Ascending aorta (tissue), 2 donors: ENCODE measurements at regions not wholly inside any gene's neighbourhood (a gene's known extent, or its start where the extent isn't known, plus 50 kb on each side); places are given as distances from the start of the nearest gene placed in this dataset.

Experiments
- DNase-seq, 2 donors: peaks; one replicate each; pipeline ENCODE4 v3.0.0-alpha.2; 2019; ENCODE audit warnings: low spot score in 2 of 2
- H3K27ac ChIP-seq, 2 donors: fragments of 200-600 bp; sonication (generic); one replicate each; pipeline ENCODE4 v1.5.1; 2016 to 2017; ENCODE audit warnings: mild to moderate bottlenecking in 1 of 2
- H3K27me3 ChIP-seq: fragments of 200-600 bp; sonication (generic); one replicate; pipeline ENCODE4 v1.5.1; 2017
- H3K36me3 ChIP-seq, 2 donors: fragments of 200-600 bp; sonication (generic); one replicate each; pipeline ENCODE4 v1.5.1; 2016
- H3K4me1 ChIP-seq, 2 donors: fragments of 200-600 bp; sonication (generic); one replicate each; pipeline ENCODE4 v1.5.1; 2016 to 2017; ENCODE audit warnings: mild to moderate bottlenecking in 1 of 2
- H3K4me3 ChIP-seq, 2 donors: fragments of 200-600 bp; sonication (generic); one replicate each; pipeline ENCODE4 v1.5.1; 2016 to 2017; ENCODE audit warnings: mild to moderate bottlenecking in 1 of 2
- H3K9me3 ChIP-seq, 2 donors: fragments of 200-600 bp; sonication (generic); one replicate each; pipeline ENCODE4 v1.5.1; 2016
- intact Hi-C: fragments of 100-400 bp; cut with DNase I; formaldehyde crosslinking; loops from one replicate; pipeline ENCODE4 v1.15.1; 2023
- TF ChIP-seq, protein P1 (sequence below), 3 experiments: fragments of 200-600 bp in 2 of 3; fragments of 450-650 bp in 1 of 3; sonication (generic) in 2 of 3; IDR thresholded peaks; one replicate each; pipeline ENCODE4 v1.5.1; 2016 to 2019; ENCODE audit warnings: antibody characterized with exemption in 3 of 3, mild to moderate bottlenecking in 1 of 3, moderate library complexity in 1 of 3

DNA sequence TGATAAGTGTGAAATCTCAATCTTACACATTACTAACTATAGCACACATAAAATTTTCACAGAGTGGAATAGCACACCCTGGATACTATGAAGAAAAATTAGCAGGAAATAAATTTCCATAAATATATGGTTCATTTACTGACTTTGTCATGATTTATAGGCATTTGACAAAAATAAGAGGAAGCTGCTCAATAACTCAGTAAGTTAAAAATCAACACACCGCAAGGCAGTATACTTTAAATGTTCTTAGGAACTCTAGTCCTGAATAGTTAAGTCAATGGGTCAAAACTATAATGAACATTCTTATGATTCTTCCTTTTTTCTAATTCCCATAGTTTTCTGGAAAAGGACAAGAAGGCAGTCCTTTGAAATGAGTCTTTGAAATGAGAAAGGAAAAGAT is 1557.8 kb upstream of the RAG2 start:
- intact Hi-C loops = no loop called here
- no peak for DNase-seq
- TF ChIP-seq, protein P1, sequence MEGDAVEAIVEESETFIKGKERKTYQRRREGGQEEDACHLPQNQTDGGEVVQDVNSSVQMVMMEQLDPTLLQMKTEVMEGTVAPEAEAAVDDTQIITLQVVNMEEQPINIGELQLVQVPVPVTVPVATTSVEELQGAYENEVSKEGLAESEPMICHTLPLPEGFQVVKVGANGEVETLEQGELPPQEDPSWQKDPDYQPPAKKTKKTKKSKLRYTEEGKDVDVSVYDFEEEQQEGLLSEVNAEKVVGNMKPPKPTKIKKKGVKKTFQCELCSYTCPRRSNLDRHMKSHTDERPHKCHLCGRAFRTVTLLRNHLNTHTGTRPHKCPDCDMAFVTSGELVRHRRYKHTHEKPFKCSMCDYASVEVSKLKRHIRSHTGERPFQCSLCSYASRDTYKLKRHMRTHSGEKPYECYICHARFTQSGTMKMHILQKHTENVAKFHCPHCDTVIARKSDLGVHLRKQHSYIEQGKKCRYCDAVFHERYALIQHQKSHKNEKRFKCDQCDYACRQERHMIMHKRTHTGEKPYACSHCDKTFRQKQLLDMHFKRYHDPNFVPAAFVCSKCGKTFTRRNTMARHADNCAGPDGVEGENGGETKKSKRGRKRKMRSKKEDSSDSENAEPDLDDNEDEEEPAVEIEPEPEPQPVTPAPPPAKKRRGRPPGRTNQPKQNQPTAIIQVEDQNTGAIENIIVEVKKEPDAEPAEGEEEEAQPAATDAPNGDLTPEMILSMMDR (IDR thresholded peaks at IDR 0.05) = no peak
- H3K27me3 ChIP-seq = no peaks in the 10 kb centered on the region
- no peaks in the 10 kb centered on the region for H3K4me1 ChIP-seq
- H3K36me3 ChIP-seq = no peaks in the 10 kb centered on the region
- H3K27ac ChIP-seq = no peak overlapping the region
- H3K9me3 ChIP-seq = no peaks in the 10 kb centered on the region
- no peak overlapping the region for H3K4me3 ChIP-seq

DNA sequence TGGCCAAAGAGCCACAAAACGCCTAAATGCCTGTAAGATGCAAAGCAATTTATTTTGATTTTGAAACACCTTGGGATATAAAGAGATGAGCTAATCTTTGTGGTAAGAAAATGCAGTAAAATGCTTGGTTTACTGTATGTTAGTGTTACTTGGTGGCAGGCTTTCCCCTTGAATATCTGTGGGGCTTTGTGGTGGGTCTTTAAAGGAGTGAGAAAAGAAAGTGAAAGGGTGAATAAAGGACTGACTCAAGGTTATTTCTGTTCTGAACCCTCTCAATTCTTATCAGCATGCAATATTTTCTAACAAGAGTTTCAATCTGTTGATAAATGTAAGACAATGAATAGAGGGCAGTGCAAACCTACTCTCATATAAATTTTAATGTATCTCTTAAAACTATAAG is 1555.9 kb upstream of the RAG2 start:
- TF ChIP-seq, protein P1 (IDR thresholded peaks at IDR 0.05) = no peak
- DNase-seq = no peak
- no peaks in the 10 kb centered on the region for H3K9me3 ChIP-seq
- H3K4me3 ChIP-seq = no peak overlapping the region
- no peaks in the 10 kb centered on the region for H3K27me3 ChIP-seq
- H3K27ac ChIP-seq = no peak overlapping the region
- no peaks in the 10 kb centered on the region for H3K4me1 ChIP-seq
- intact Hi-C loops = no loop called here
- no peaks in the 10 kb centered on the region for H3K36me3 ChIP-seq

DNA sequence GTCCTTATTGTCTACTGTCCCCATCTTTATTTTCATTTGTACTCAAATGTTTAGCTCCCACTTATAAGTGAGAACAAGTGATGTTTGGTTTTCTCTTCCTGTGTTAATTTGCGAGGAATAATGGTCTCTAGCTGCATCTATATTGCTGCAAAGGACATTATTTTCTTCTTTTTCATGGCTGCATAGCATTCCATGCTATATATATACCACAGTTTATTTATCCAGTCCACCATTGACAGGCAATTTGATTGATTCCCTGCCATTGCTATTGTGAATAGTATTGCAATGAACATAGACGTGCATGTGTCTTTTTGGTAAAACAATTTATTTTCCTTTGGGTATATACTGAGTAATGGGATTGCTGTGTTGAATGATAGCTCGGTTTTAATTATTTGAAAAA is 1545.8 kb upstream of the RAG2 start:
- Histone ChIP-seq H3K4me3 (no peak overlapping the region), H3K9me3 (peaks cover 0 to 5% of the 10 kb centered on the region in 2 donors), H3K27me3 (no peaks in the 10 kb centered on the region), H3K4me1 (no peaks in the 10 kb centered on the region), H3K27ac (no peak overlapping the region), H3K36me3 (no peaks in the 10 kb centered on the region)
- intact Hi-C loops = no loop called here
- TF ChIP-seq, protein P1 (IDR thresholded peaks at IDR 0.05) = no peak
- DNase-seq = no peak

DNA sequence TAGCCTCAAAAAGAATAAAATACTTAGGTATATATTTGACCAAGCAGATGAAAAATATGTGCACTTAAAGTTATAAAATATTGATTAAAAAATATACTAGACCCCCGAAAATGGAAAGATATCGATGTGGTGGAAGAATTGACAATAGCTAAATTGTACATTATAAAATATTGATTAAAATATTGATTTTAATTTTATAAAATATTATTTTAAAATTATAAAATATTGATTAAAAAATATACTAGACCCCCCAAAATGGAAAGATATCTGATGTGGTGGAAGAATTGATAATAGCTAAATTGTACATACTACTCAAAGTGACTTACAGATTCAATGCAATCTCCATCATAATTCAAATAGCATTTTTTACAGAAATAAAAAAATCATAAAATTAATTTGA is 1540.9 kb upstream of the RAG2 start:
- H3K4me3 ChIP-seq = no peak overlapping the region
- H3K27ac ChIP-seq = no peak overlapping the region
- H3K27me3 ChIP-seq = no peaks in the 10 kb centered on the region
- no peaks in the 10 kb centered on the region for H3K36me3 ChIP-seq
- intact Hi-C loops = no loop called here
- TF ChIP-seq, protein P1 (IDR thresholded peaks at IDR 0.05) = no peak
- DNase-seq = no peak
- no peaks in the 10 kb centered on the region for H3K9me3 ChIP-seq
- no peaks in the 10 kb centered on the region for H3K4me1 ChIP-seq

DNA sequence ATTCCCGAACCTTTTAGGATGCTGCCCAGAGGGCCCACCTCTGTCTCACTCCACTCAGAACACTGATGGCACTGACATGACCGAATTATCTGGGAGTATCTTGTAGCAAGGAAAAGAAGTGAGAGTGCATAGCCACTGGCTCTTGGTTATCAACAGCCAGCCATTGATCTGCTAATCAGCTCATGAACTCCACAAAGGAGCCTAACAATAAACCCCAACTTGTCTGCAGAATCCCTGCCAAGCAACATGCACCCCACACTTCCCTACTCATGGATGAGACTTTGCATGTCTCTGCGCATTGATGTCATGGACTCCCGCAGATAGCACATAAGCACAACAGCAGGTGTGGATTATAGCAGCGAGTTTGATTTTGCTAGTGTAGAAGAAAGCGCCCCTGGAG is 1538.9 kb upstream of the RAG2 start:
- intact Hi-C loops = no loop called here

DNA sequence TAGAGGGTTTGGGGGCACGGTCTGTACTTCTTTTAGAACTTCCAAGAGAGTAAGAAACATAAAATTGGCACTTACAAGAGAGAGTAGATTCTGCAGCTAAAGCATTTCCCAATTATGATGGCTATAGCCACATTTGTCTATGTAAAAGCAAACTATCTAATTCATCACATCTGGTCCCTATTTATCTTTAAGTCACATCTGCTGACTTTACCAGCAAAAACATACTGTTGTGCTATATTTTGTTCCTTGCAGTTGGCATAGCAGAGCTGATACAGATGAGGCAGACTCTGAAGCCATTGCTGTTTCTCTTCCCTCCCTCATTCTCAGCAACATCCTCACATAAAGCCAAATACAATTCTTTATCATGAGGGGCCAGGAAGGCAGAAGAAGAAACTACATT is 1533.5 kb upstream of the RAG2 start:
- Histone ChIP-seq H3K4me3 (no peak overlapping the region), H3K27me3 (no peaks in the 10 kb centered on the region), H3K9me3 (no peaks in the 10 kb centered on the region), H3K4me1 (no peaks in the 10 kb centered on the region), H3K27ac (no peak overlapping the region), H3K36me3 (no peaks in the 10 kb centered on the region)
- intact Hi-C loops = no loop called here
- DNase-seq = no peak
- TF ChIP-seq, protein P1 (IDR thresholded peaks at IDR 0.05) = no peak

More for the DNA sequence above, 1538.9 kb upstream of the RAG2 start:
- H3K4me1 ChIP-seq = no peaks in the 10 kb centered on the region
- DNase-seq = no peak
- no peaks in the 10 kb centered on the region for H3K9me3 ChIP-seq
- H3K27ac ChIP-seq = no peak overlapping the region
- H3K4me3 ChIP-seq = no peak overlapping the region
- no peaks in the 10 kb centered on the region for H3K36me3 ChIP-seq
- no peaks in the 10 kb centered on the region for H3K27me3 ChIP-seq
- TF ChIP-seq, protein P1 (IDR thresholded peaks at IDR 0.05) = no peak
